WTC11 (cell line): ENCODE measurements at regions not wholly inside any gene's neighbourhood (a gene's known extent, or its start where the extent isn't known, plus 50 kb on each side); places are given as distances from the start of the nearest gene placed in this dataset.

Source experiments
- ATAC-seq: fragments of 200-7000 bp; cut with Tn5 transposase; 2 replicates; pipeline ENCODE4 v1.10.0; 2021; ENCODE audit warnings: mild to moderate bottlenecking, moderate library complexity
- CTCF ChIA-PET: fragments of 300-600 bp; sonication (Branson Sonifier 250); formaldehyde crosslinking; loops from one replicate; lab custom pipeline; 2021; ENCODE audit warnings: antibody characterized with exemption; lab: Charles Lee
- POLR2A ChIA-PET: fragments of 350-600 bp; sonication (Branson Sonifier 250); formaldehyde crosslinking; loops from one replicate; lab custom pipeline; 2021; ENCODE audit warnings: antibody characterized with exemption; lab: Charles Lee
- DNase-seq: peaks from one replicate; pipeline ENCODE4 v3.0.0; 2021; ENCODE audit warnings: low spot score
- H3K27ac Mint-ChIP-seq: 2 replicates; pipeline ENCODE4 v1.8.0; 2021; ENCODE audit warnings: mixed read lengths
- H3K27me3 Mint-ChIP-seq: 2 replicates; pipeline ENCODE4 v1.8.0; 2021; ENCODE audit warnings: low read depth, mild to moderate bottlenecking, moderate library complexity, mixed read lengths
- H3K36me3 Mint-ChIP-seq: 2 replicates; pipeline ENCODE4 v1.8.0; 2021; ENCODE audit warnings: mixed read lengths
- H3K4me1 Mint-ChIP-seq: 2 replicates; pipeline ENCODE4 v1.8.0; 2022; ENCODE audit warnings: mixed read lengths
- H3K4me3 Mint-ChIP-seq: 2 replicates; pipeline ENCODE4 v1.8.0; 2021; ENCODE audit warnings: mild to moderate bottlenecking, moderate library complexity, mixed read lengths
- H3K9me3 Mint-ChIP-seq: 2 replicates; pipeline ENCODE4 v1.8.0; 2021; ENCODE audit warnings: mixed read lengths
- FOXP1 ChIP-seq: sonication (generic); formaldehyde crosslinking; IDR thresholded peaks from 2 replicates; pipeline ENCODE4 v1.8.0; 2022; ENCODE audit warnings: missing genetic modification reagents, mild to moderate bottlenecking, moderate library complexity, borderline replicate concordance
- HMGA2 ChIP-seq: fragments of 250-450 bp; sonication (Bioruptor Pico); IDR thresholded peaks from 2 replicates; pipeline ENCODE4 v1.4.0; 2021; ENCODE audit warnings: mild to moderate bottlenecking, moderate library complexity
- JAZF1 ChIP-seq: fragments of 250-450 bp; sonication (Bioruptor Pico); IDR thresholded peaks from 2 replicates; pipeline ENCODE4 v1.9.0; 2021; ENCODE audit warnings: moderate library complexity, mild to moderate bottlenecking, inconsistent platforms
- MYBL2 ChIP-seq: sonication (generic); formaldehyde crosslinking; IDR thresholded peaks from 2 replicates; pipeline ENCODE4 v1.8.1; 2023; ENCODE audit warnings: mild to moderate bottlenecking, moderate library complexity, missing genetic modification reagents
- NFE2L1 ChIP-seq: sonication (generic); formaldehyde crosslinking; IDR thresholded peaks from 2 replicates; pipeline ENCODE4 v1.8.1; 2023; ENCODE audit warnings: missing genetic modification reagents
- SMAD3 ChIP-seq: sonication (generic); formaldehyde crosslinking; IDR thresholded peaks from 2 replicates; pipeline ENCODE4 v1.8.0; 2022; ENCODE audit warnings: missing genetic modification reagents, mild to moderate bottlenecking, borderline replicate concordance
- SMAD4 ChIP-seq: sonication (generic); formaldehyde crosslinking; IDR thresholded peaks from 2 replicates; pipeline ENCODE4 v1.8.0; 2022; ENCODE audit warnings: mild to moderate bottlenecking, missing genetic modification reagents
- SOX15 ChIP-seq: fragments of 250-450 bp; sonication (Bioruptor Pico); IDR thresholded peaks from 2 replicates; pipeline ENCODE4 v1.9.0; 2021; ENCODE audit warnings: mild to moderate bottlenecking
- TEAD1 ChIP-seq: sonication (generic); formaldehyde crosslinking; IDR thresholded peaks from 2 replicates; pipeline ENCODE4 v1.8.0; 2022; ENCODE audit warnings: mild to moderate bottlenecking, missing genetic modification reagents
- ZNF121 ChIP-seq: sonication (generic); formaldehyde crosslinking; IDR thresholded peaks from 2 replicates; pipeline ENCODE4 v1.8.0; 2023; ENCODE audit warnings: missing genetic modification reagents
- ZNF232 ChIP-seq: sonication (generic); formaldehyde crosslinking; IDR thresholded peaks from 2 replicates; pipeline ENCODE4 v1.8.0; 2022; ENCODE audit warnings: mild to moderate bottlenecking, missing genetic modification reagents
- ZNF263 ChIP-seq: sonication (generic); formaldehyde crosslinking; IDR thresholded peaks from 2 replicates; pipeline ENCODE4 v1.8.1; 2022; ENCODE audit warnings: low read depth, mild to moderate bottlenecking, moderate library complexity, missing genetic modification reagents
- ZNF416 ChIP-seq: fragments of 250-450 bp; sonication (Bioruptor Pico); IDR thresholded peaks from 2 replicates; pipeline ENCODE4 v1.9.0; 2021; ENCODE audit warnings: mild to moderate bottlenecking, inconsistent platforms
- TF ChIP-seq, protein P1 (sequence below): fragments of 250-450 bp; sonication (Bioruptor Pico); IDR thresholded peaks from 2 replicates; pipeline ENCODE4 v1.9.0; 2021; ENCODE audit warnings: mild to moderate bottlenecking
- TF ChIP-seq, protein P2 (sequence below): sonication (generic); formaldehyde crosslinking; IDR thresholded peaks from 2 replicates; pipeline ENCODE4 v1.8.0; 2022; ENCODE audit warnings: mild to moderate bottlenecking, missing genetic modification reagents
- TF ChIP-seq, protein P3 (sequence below): sonication (generic); formaldehyde crosslinking; IDR thresholded peaks from 2 replicates; pipeline ENCODE4 v1.8.1; 2023; ENCODE audit warnings: mild to moderate bottlenecking, missing genetic modification reagents, moderate library complexity
- TF ChIP-seq, protein P4 (sequence below): sonication (generic); formaldehyde crosslinking; IDR thresholded peaks from 2 replicates; pipeline ENCODE4 v1.8.1; 2023; ENCODE audit warnings: mild to moderate bottlenecking, moderate library complexity, missing genetic modification reagents
- TF ChIP-seq, protein P5 (sequence below): sonication (generic); formaldehyde crosslinking; IDR thresholded peaks from 2 replicates; pipeline ENCODE4 v1.8.1; 2023; ENCODE audit warnings: mild to moderate bottlenecking, missing genetic modification reagents, moderate library complexity
- TF ChIP-seq, protein P6 (sequence below): sonication (generic); formaldehyde crosslinking; IDR thresholded peaks from 2 replicates; pipeline ENCODE4 v1.8.1; 2023; ENCODE audit warnings: mild to moderate bottlenecking, missing genetic modification reagents, borderline replicate concordance
- TF ChIP-seq, protein P7 (sequence below): sonication (generic); formaldehyde crosslinking; IDR thresholded peaks from 2 replicates; pipeline ENCODE4 v1.8.1; 2022; ENCODE audit warnings: low read depth, missing genetic modification reagents, borderline replicate concordance
- TF ChIP-seq, protein P8 (sequence below): sonication (generic); formaldehyde crosslinking; IDR thresholded peaks from 2 replicates; pipeline ENCODE4 v1.8.1; 2022; ENCODE audit warnings: low read depth, mild to moderate bottlenecking, moderate library complexity, missing genetic modification reagents, borderline replicate concordance

DNA sequence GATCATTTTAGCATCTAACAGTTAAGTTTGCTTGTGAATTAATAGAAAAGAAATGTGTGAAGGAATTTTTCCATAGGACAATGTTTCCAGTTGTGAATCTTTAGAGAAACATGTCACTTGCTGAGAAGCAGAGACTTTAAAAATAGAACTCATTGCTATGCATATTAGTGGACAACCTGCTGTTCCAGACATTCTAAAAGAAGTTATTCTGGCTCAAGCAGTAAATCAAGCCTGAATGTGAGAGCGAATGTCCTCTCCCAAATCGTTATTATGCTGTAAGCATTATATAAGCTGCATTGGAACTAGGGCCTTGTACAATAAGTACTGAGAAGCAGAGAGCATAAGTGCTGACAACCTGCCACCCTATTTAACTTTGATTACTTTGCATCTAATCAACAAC lies 990.9 kb downstream of the PLOD2 start:
- no peaks in the 10 kb centered on the region for H3K9me3 Mint-ChIP-seq
- ChIA-PET CTCF (no interaction called here), POLR2A (no interaction called here)
- TF ChIP-seq, protein P1, sequence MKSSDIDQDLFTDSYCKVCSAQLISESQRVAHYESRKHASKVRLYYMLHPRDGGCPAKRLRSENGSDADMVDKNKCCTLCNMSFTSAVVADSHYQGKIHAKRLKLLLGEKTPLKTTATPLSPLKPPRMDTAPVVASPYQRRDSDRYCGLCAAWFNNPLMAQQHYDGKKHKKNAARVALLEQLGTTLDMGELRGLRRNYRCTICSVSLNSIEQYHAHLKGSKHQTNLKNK, result no peak
- no peak for TF ChIP-seq ZNF416 (CRISPR knock-in tag)
- TF ChIP-seq, protein P2, sequence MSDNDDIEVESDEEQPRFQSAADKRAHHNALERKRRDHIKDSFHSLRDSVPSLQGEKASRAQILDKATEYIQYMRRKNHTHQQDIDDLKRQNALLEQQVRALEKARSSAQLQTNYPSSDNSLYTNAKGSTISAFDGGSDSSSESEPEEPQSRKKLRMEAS (CRISPR knock-in tag), result no peak
- no peak for TF ChIP-seq NFE2L1 (CRISPR knock-in tag)
- TF ChIP-seq ZNF121 (CRISPR knock-in tag), result no peak
- no peak for TF ChIP-seq MYBL2 (CRISPR knock-in tag)
- ATAC-seq (no peak), DNase-seq (no peak)
- no peak overlapping the region for H3K4me3 Mint-ChIP-seq
- H3K27me3 Mint-ChIP-seq, result no peaks in the 10 kb centered on the region
- peaks cover 9% of the 10 kb centered on the region for H3K4me1 Mint-ChIP-seq
- H3K27ac Mint-ChIP-seq, result no peak overlapping the region; the same call in 1 of the 2 replicates
- H3K36me3 Mint-ChIP-seq, result no peaks in the 10 kb centered on the region

DNA sequence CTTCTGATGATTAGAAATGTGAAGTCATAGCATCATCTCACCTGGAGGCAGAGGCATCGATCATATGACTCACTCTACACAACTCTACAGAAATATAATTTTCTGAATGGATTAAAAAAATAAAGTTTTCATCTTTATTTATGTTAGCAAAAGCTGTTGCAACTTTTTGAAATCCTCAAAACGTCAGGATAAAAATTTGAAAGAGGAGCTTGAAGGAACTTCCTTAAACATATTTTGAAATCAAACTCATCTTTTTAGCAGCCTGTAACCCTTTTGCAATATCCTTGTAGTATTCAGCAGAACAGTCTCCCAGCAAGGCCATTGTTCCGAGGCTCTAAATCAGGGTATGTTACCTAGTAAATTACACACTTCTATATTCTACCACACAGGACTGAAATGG lies 985.4 kb downstream of the PLOD2 start:
- CTCF ChIA-PET, result no interaction called here
- no peak for TF ChIP-seq TEAD1 (CRISPR knock-in tag)
- TF ChIP-seq FOXP1, result no peak
- TF ChIP-seq, protein P3, sequence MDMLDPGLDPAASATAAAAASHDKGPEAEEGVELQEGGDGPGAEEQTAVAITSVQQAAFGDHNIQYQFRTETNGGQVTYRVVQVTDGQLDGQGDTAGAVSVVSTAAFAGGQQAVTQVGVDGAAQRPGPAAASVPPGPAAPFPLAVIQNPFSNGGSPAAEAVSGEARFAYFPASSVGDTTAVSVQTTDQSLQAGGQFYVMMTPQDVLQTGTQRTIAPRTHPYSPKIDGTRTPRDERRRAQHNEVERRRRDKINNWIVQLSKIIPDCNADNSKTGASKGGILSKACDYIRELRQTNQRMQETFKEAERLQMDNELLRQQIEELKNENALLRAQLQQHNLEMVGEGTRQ (CRISPR knock-in tag), result no peak
- TF ChIP-seq, protein P4, sequence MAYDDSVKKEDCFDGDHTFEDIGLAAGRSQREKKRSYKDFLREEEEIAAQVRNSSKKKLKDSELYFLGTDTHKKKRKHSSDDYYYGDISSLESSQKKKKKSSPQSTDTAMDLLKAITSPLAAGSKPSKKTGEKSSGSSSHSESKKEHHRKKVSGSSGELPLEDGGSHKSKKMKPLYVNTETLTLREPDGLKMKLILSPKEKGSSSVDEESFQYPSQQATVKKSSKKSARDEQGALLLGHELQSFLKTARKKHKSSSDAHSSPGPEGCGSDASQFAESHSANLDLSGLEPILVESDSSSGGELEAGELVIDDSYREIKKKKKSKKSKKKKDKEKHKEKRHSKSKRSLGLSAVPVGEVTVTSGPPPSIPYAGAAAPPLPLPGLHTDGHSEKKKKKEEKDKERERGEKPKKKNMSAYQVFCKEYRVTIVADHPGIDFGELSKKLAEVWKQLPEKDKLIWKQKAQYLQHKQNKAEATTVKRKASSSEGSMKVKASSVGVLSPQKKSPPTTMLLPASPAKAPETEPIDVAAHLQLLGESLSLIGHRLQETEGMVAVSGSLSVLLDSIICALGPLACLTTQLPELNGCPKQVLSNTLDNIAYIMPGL (CRISPR knock-in tag), result no peak
- TF ChIP-seq SMAD4 (CRISPR knock-in tag), result no peak
- no peak for TF ChIP-seq JAZF1 (CRISPR knock-in tag)
- TF ChIP-seq, all 79 proteins: peak for 0
- Mint-ChIP-seq H3K36me3 (no peaks in the 10 kb centered on the region), H3K27ac (no peak overlapping the region), H3K27me3 (no peaks in the 10 kb centered on the region), H3K4me3 (no peak overlapping the region), H3K4me1 (0 out of 2 replicates have a peak, but pooled peaks cover under 1% of the 10 kb centered on the region), H3K9me3 (no peaks in the 10 kb centered on the region)
- DNase-seq, result no peak
- POLR2A ChIA-PET, result no interaction called here
- ATAC-seq, result no peak

DNA sequence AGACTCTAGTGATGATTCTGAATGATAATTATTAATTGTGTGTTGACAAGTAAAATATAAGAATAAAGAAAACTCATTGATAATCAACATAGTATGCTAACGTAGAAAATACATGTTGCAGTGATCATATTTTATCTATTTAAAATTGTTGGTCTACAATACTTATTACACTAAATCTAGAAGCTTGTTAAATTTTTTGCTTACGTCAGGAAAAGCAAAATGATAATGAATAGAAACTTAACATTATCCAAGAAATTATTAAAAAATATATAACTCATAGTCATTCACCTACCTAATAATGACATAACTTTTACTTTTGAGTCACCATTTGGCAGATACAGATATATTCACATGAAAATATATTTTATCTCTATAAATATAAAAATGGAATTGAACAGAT lies 984.1 kb downstream of the PLOD2 start:
- ATAC-seq (no peak), DNase-seq (no peak)
- no peaks in the 10 kb centered on the region for H3K27me3 Mint-ChIP-seq
- H3K27ac Mint-ChIP-seq, result no peak overlapping the region
- ChIA-PET POLR2A (no interaction called here), CTCF (no interaction called here)
- peaks cover 10% of the 10 kb centered on the region for H3K4me1 Mint-ChIP-seq
- no peaks in the 10 kb centered on the region for H3K9me3 Mint-ChIP-seq
- H3K36me3 Mint-ChIP-seq, result no peaks in the 10 kb centered on the region
- no peak overlapping the region for H3K4me3 Mint-ChIP-seq
- TF ChIP-seq SOX15 (no peak), HMGA2 (CRISPR knock-in tag) (no peak)
- TF ChIP-seq, protein P5, sequence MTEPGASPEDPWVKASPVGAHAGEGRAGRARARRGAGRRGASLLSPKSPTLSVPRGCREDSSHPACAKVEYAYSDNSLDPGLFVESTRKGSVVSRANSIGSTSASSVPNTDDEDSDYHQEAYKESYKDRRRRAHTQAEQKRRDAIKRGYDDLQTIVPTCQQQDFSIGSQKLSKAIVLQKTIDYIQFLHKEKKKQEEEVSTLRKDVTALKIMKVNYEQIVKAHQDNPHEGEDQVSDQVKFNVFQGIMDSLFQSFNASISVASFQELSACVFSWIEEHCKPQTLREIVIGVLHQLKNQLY, result no peak

DNA sequence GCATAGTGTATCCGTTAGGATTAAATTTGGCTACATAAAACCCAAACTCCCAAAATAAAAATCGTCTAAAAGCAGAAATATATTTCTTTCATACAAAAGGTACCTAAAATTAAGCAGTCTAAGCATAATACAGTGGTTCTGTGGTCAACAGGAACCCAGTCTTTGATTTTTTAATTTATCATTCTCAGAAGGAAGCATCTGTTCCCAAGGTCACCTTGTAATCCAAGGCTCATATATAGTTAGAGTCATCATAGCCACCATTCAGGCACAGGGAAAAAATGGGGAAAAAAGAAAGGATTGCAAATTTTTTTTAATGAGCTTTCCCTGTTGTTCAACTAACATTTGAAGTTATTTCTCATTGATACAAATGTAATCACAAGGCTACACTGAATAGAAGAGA lies 983.2 kb downstream of the PLOD2 start:
- Mint-ChIP-seq H3K4me3 (no peak overlapping the region), H3K27me3 (no peaks in the 10 kb centered on the region), H3K9me3 (no peaks in the 10 kb centered on the region), H3K36me3 (no peaks in the 10 kb centered on the region), H3K4me1 (peaks cover 16% of the 10 kb centered on the region), H3K27ac (no peak overlapping the region)
- ATAC-seq, result no peak
- CTCF ChIA-PET, result no interaction called here
- POLR2A ChIA-PET, result no interaction called here
- DNase-seq, result no peak
- no peak for TF ChIP-seq ZNF232 (CRISPR knock-in tag)
- TF ChIP-seq, protein P6, sequence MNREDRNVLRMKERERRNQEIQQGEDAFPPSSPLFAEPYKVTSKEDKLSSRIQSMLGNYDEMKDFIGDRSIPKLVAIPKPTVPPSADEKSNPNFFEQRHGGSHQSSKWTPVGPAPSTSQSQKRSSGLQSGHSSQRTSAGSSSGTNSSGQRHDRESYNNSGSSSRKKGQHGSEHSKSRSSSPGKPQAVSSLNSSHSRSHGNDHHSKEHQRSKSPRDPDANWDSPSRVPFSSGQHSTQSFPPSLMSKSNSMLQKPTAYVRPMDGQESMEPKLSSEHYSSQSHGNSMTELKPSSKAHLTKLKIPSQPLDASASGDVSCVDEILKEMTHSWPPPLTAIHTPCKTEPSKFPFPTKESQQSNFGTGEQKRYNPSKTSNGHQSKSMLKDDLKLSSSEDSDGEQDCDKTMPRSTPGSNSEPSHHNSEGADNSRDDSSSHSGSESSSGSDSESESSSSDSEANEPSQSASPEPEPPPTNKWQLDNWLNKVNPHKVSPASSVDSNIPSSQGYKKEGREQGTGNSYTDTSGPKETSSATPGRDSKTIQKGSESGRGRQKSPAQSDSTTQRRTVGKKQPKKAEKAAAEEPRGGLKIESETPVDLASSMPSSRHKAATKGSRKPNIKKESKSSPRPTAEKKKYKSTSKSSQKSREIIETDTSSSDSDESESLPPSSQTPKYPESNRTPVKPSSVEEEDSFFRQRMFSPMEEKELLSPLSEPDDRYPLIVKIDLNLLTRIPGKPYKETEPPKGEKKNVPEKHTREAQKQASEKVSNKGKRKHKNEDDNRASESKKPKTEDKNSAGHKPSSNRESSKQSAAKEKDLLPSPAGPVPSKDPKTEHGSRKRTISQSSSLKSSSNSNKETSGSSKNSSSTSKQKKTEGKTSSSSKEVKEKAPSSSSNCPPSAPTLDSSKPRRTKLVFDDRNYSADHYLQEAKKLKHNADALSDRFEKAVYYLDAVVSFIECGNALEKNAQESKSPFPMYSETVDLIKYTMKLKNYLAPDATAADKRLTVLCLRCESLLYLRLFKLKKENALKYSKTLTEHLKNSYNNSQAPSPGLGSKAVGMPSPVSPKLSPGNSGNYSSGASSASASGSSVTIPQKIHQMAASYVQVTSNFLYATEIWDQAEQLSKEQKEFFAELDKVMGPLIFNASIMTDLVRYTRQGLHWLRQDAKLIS, result no peak
- no peak for TF ChIP-seq HMGA2 (CRISPR knock-in tag)
- no peak for TF ChIP-seq SMAD3 (CRISPR knock-in tag)
- TF ChIP-seq, protein P7, sequence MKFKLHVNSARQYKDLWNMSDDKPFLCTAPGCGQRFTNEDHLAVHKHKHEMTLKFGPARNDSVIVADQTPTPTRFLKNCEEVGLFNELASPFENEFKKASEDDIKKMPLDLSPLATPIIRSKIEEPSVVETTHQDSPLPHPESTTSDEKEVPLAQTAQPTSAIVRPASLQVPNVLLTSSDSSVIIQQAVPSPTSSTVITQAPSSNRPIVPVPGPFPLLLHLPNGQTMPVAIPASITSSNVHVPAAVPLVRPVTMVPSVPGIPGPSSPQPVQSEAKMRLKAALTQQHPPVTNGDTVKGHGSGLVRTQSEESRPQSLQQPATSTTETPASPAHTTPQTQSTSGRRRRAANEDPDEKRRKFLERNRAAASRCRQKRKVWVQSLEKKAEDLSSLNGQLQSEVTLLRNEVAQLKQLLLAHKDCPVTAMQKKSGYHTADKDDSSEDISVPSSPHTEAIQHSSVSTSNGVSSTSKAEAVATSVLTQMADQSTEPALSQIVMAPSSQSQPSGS (CRISPR knock-in tag), result no peak
- TF ChIP-seq, protein P8, sequence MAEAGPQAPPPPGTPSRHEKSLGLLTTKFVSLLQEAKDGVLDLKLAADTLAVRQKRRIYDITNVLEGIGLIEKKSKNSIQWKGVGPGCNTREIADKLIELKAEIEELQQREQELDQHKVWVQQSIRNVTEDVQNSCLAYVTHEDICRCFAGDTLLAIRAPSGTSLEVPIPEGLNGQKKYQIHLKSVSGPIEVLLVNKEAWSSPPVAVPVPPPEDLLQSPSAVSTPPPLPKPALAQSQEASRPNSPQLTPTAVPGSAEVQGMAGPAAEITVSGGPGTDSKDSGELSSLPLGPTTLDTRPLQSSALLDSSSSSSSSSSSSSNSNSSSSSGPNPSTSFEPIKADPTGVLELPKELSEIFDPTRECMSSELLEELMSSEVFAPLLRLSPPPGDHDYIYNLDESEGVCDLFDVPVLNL, result no peak
- no peak for TF ChIP-seq ZNF263 (CRISPR knock-in tag)
